IMR-90 (cell line): ENCODE measurements at regions not wholly inside any gene's neighbourhood (a gene's known extent, or its start where the extent isn't known, plus 50 kb on each side); places are given as distances from the start of the nearest gene placed in this dataset.

Source experiments
- ATAC-seq: fragments of 200-7000 bp; cut with Tn5 transposase; 2 replicates; pipeline ENCODE4 v1.9.1; 2020; ENCODE audit warnings: low read depth, mild to moderate bottlenecking, moderate library complexity
- BruUV-seq: library from RNA; stranded (reverse); fragments of 400-500 nt; replicated peaks from 2 replicates; lab custom pipeline; 2021; lab: Mats Ljungman, UMichigan
- CTCF ChIA-PET: fragments of 300-600 bp; formaldehyde crosslinking; extraction: SDS; loops from one replicate; lab custom pipeline; 2021; ENCODE audit warnings: antibody characterized with exemption; lab: Yijun Ruan, JAX
- POLR2A ChIA-PET: fragments of 300-600 bp; sonication (Branson Sonifier 250); formaldehyde crosslinking; loops from one replicate; lab custom pipeline; 2022; ENCODE audit warnings: antibody characterized with exemption; ENCODE audit not compliant: unreplicated experiment; lab: Charles Lee
- DNase-seq: peaks from one replicate; pipeline ENCODE4 v3.0.0; 2013
- H2AFZ ChIP-seq: replicated peaks from 2 replicates; pipeline ENCODE3; 2013; ENCODE audit warnings: low read length, mild to moderate bottlenecking; ENCODE audit not compliant: poor library complexity
- H2AK5ac ChIP-seq: 2 replicates; pipeline ENCODE4 v1.6.1; 2013; ENCODE audit warnings: low read depth, low read length, inconsistent platforms
- H2AK9ac ChIP-seq: replicated peaks from 2 replicates; pipeline ENCODE3; 2013; ENCODE audit warnings: mild to moderate bottlenecking, low read depth, low read length, moderate library complexity; ENCODE audit not compliant: poor library complexity
- H2BK120ac ChIP-seq: 2 replicates; pipeline ENCODE4 v1.6.1; 2013; ENCODE audit warnings: low read depth, low read length, inconsistent platforms
- H2BK15ac ChIP-seq: 3 replicates; pipeline ENCODE4 v1.6.1; 2013; ENCODE audit warnings: low read depth, low read length, inconsistent platforms
- H2BK20ac ChIP-seq: 2 replicates; pipeline ENCODE4 v1.6.1; 2013; ENCODE audit warnings: low read depth, mild to moderate bottlenecking, inconsistent platforms, low read length, moderate library complexity
- H2BK5ac ChIP-seq: 2 replicates; pipeline ENCODE4 v1.6.1; 2013; ENCODE audit warnings: mild to moderate bottlenecking, low read depth, low read length, inconsistent platforms; ENCODE audit not compliant: poor library complexity, severe bottlenecking
- H3K14ac ChIP-seq: replicated peaks from 2 replicates; pipeline ENCODE4 v1.6.1; 2013; ENCODE audit warnings: low read depth, low read length, inconsistent platforms
- H3K18ac ChIP-seq: 2 replicates; pipeline ENCODE4 v1.6.1; 2013; ENCODE audit warnings: low read depth, low read length, control low read depth
- H3K23ac ChIP-seq: 2 replicates; pipeline ENCODE4 v1.6.1; 2013; ENCODE audit warnings: low read depth, low read length, inconsistent platforms
- H3K27ac ChIP-seq: 2 replicates; pipeline ENCODE4 v1.5.1; 2013; ENCODE audit warnings: mild to moderate bottlenecking, control low read depth, low read length; ENCODE audit not compliant: insufficient read depth
- H3K27me3 ChIP-seq: 2 replicates; pipeline ENCODE4 v1.6.1; 2013; ENCODE audit warnings: low read length; ENCODE audit not compliant: control insufficient read depth, insufficient read depth
- H3K36me3 ChIP-seq: 2 replicates; pipeline ENCODE4 v1.6.1; 2013; ENCODE audit warnings: low read length, mixed read lengths; ENCODE audit not compliant: control insufficient read depth, insufficient read depth
- H3K4ac ChIP-seq: 2 replicates; pipeline ENCODE4 v1.6.1; 2013; ENCODE audit warnings: low read depth, low read length, inconsistent platforms
- H3K4me1 ChIP-seq: 2 replicates; pipeline ENCODE4 v1.6.1; 2013; ENCODE audit warnings: low read length, mixed read lengths; ENCODE audit not compliant: control insufficient read depth, insufficient read depth
- H3K4me2 ChIP-seq: 2 replicates; pipeline ENCODE4 v1.6.1; 2013; ENCODE audit warnings: low read depth, mild to moderate bottlenecking, control low read depth, low read length, moderate library complexity
- H3K4me3 ChIP-seq: 2 replicates; pipeline ENCODE4 v1.5.1; 2013; ENCODE audit warnings: low read depth, mild to moderate bottlenecking, control low read depth, low read length, moderate library complexity; ENCODE audit not compliant: insufficient read depth
- H3K56ac ChIP-seq: 2 replicates; pipeline ENCODE4 v1.6.1; 2013; ENCODE audit warnings: low read length, inconsistent platforms; ENCODE audit not compliant: insufficient read depth; ENCODE audit errors: extremely low read depth
- H3K79me1 ChIP-seq, 2 experiments: 2 replicates each; pipeline ENCODE4 v1.6.1; 2013; ENCODE audit warnings: low read length in 2 of 2, inconsistent platforms in 1 of 2, low read depth in 1 of 2
- H3K9ac ChIP-seq: 2 replicates; pipeline ENCODE4 v1.6.1; 2013; ENCODE audit warnings: low read depth, low read length, control low read depth
- H3K9me1 ChIP-seq: 2 replicates; pipeline ENCODE4 v1.6.1; 2013; ENCODE audit warnings: low read length, inconsistent platforms; ENCODE audit not compliant: insufficient read depth
- H3K9me3 ChIP-seq: 2 replicates; pipeline ENCODE4 v1.6.1; 2013; ENCODE audit warnings: low read length; ENCODE audit not compliant: control insufficient read depth, insufficient read depth
- H4K20me1 ChIP-seq: 2 replicates; pipeline ENCODE4 v1.6.1; 2013; ENCODE audit warnings: low read length, inconsistent platforms; ENCODE audit not compliant: insufficient read depth
- H4K5ac ChIP-seq: 2 replicates; pipeline ENCODE4 v1.6.1; 2013; ENCODE audit warnings: mild to moderate bottlenecking, low read depth, low read length, control low read depth
- H4K8ac ChIP-seq, 2 experiments: 2 replicates each; pipeline ENCODE4 v1.6.1; 2013; ENCODE audit warnings: low read depth in 2 of 2, low read length in 2 of 2, control low read depth in 1 of 2, inconsistent platforms in 1 of 2
- H4K91ac ChIP-seq: 2 replicates; pipeline ENCODE4 v1.6.1; 2013; ENCODE audit warnings: low read depth, low read length, inconsistent platforms; ENCODE audit not compliant: insufficient read depth
- BHLHE40 ChIP-seq: fragments of 150-350 bp; IDR thresholded peaks from 2 replicates; pipeline ENCODE4 v1.6.1; 2016; ENCODE audit warnings: mild to moderate bottlenecking, low read depth, low read length
- CEBPB ChIP-seq: IDR thresholded peaks from 2 replicates; pipeline ENCODE4 v1.6.1; 2012; ENCODE audit warnings: low read depth, low read length, improper control_type of control experiment
- CHD1 ChIP-seq: IDR thresholded peaks from 2 replicates; pipeline ENCODE4 v1.6.1; 2012; ENCODE audit warnings: low read depth, low read length, improper control_type of control experiment
- FOS ChIP-seq: fragments of 150-350 bp; IDR thresholded peaks from 2 replicates; pipeline ENCODE4 v1.6.1; 2016; ENCODE audit warnings: low read depth, low read length
- MAFK ChIP-seq: IDR thresholded peaks from 2 replicates; pipeline ENCODE4 v1.6.1; 2012; ENCODE audit warnings: low read depth, low read length, improper control_type of control experiment
- MAZ ChIP-seq: IDR thresholded peaks from 2 replicates; pipeline ENCODE4 v1.6.1; 2012; ENCODE audit warnings: low read depth, mild to moderate bottlenecking, low read length, improper control_type of control experiment, moderate library complexity, borderline replicate concordance
- MXI1 ChIP-seq: IDR thresholded peaks from 2 replicates; pipeline ENCODE4 v1.6.1; 2012; ENCODE audit warnings: low read depth, mild to moderate bottlenecking, low read length, moderate library complexity, borderline replicate concordance
- NFE2L2 ChIP-seq: fragments of 150-350 bp; IDR thresholded peaks from 2 replicates; pipeline ENCODE4 v1.6.1; 2016; ENCODE audit warnings: low read depth, mild to moderate bottlenecking, low read length
- POLR2A ChIP-seq: IDR thresholded peaks from 2 replicates; pipeline ENCODE4 v1.6.1; 2012; ENCODE audit warnings: mild to moderate bottlenecking, low read depth, low read length
- RAD21 ChIP-seq: IDR thresholded peaks from 2 replicates; pipeline ENCODE4 v1.6.1; 2012; ENCODE audit warnings: low read length, improper control_type of control experiment
- RCOR1 ChIP-seq: IDR thresholded peaks from 2 replicates; pipeline ENCODE4 v1.6.1; 2012; ENCODE audit warnings: mild to moderate bottlenecking, low read length, improper control_type of control experiment; ENCODE audit not compliant: insufficient replicate concordance
- RFX5 ChIP-seq: IDR thresholded peaks from 2 replicates; pipeline ENCODE4 v1.8.0; 2012; ENCODE audit warnings: low read depth, mild to moderate bottlenecking, low read length, moderate library complexity
- SMC3 ChIP-seq: fragments of 150-350 bp; IDR thresholded peaks from 2 replicates; pipeline ENCODE4 v1.6.1; 2016; ENCODE audit warnings: low read depth, mild to moderate bottlenecking, antibody characterized with exemption, low read length, moderate library complexity
- WGBS, 2 experiments: methylation state at CpG; one replicate each; pipeline versions ENCODE4 v1.1.5 to v1.1.7; 2013; ENCODE audit warnings: missing lambda C conversion rate in 2 of 2; ENCODE audit not compliant: insufficient read length in 1 of 2; ENCODE audit errors: extremely low coverage in 2 of 2; 5-methylcytosine and 5-hydroxymethylcytosine counted together
- dilution Hi-C: fragments of 300-500 bp; cut with HindIII; formaldehyde crosslinking; loops from one replicate; pipeline ENCODE4 v1.14.3; 2018; ENCODE audit warnings: low sequenced_read_pairs; ENCODE audit not compliant: unreplicated experiment
- in situ Hi-C: fragments of 300-500 bp; cut with MboI; formaldehyde crosslinking; loops from 3 replicates; pipeline ENCODE4 v1.14.3; 2019; ENCODE audit warnings: low sequenced_read_pairs, inconsistent platforms, mixed read lengths
- intact Hi-C: fragments of 100-400 bp; cut with micrococcal nuclease; formaldehyde crosslinking; loops from 2 replicates; pipeline ENCODE4 v1.10.0; 2022
- TF ChIP-seq, protein P1 (sequence below): fragments of 150-350 bp; IDR thresholded peaks from 2 replicates; pipeline ENCODE4 v1.6.1; 2017; ENCODE audit warnings: mild to moderate bottlenecking, antibody characterized with exemption, low read length, low read depth
- TF ChIP-seq, protein P2 (sequence below): fragments of 150-350 bp; IDR thresholded peaks from 2 replicates; pipeline ENCODE4 v1.6.1; 2016; ENCODE audit warnings: low read depth, mild to moderate bottlenecking, low read length, moderate library complexity, borderline replicate concordance
- TF ChIP-seq, protein P3 (sequence below): conservative IDR thresholded peaks from 2 replicates; pipeline ENCODE4 v1.5.1; 2012; ENCODE audit warnings: mild to moderate bottlenecking, low read depth, low read length, improper control_type of control experiment

DNA sequence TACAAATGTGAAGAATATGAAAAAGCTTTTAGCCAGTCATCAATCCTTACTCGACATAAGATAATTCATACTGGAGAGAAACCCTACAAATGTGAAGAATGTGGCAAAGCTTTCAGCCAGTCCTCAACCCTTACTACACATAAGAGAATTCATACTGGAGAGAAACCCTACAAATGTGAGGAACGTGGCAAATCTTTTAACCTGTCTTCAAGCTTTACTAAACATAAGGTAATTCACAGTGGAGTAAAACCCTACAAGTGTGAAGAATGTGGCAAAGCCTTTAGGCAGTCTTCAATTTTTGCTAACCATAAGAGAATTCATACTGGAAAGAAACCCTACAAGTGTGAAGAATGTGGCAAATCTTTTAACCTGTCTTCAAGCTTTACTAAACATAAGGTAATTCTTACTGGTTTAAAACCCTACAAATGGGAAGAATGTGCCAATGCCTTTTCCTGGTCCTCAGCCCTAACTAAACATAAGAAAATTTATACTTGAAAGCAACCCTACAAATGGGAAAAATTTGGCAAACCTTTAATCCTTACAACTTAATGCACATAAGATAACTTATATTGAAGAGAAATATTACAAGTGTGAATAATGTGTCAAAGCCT, 74.1 kb upstream of the ZNF681 start:
- Histone ChIP-seq H2AK5ac (no peak overlapping the region), H3K9me1 (no peaks in the 10 kb centered on the region), H4K5ac (no peak overlapping the region), H2BK5ac (no peak overlapping the region), H3K27ac (no peak overlapping the region), H2BK20ac (no peak overlapping the region), H3K18ac (no peak overlapping the region), H2AFZ (no peak overlapping the region), H3K27me3 (no peaks in the 10 kb centered on the region), H3K4ac (no peak overlapping the region), H2AK9ac (no peak overlapping the region), H3K4me1 (no peaks in the 10 kb centered on the region), H3K9me3 (peaks cover 9% of the 10 kb centered on the region), H3K56ac (no peak overlapping the region), H3K36me3 (no peaks in the 10 kb centered on the region), H4K20me1 (no peaks in the 10 kb centered on the region), H3K79me1 (no peaks in the 10 kb centered on the region), H3K9ac (no peak overlapping the region), H3K23ac (no peak overlapping the region), H2BK15ac (no peak overlapping the region), H3K4me2 (no peak overlapping the region), H2BK120ac (no peak overlapping the region), H3K14ac (no peak overlapping the region), H3K4me3 (no peak overlapping the region), H4K91ac (no peak overlapping the region), H4K8ac (no peak overlapping the region)
- no TSS peak for BruUV-seq
- no peak for ATAC-seq
- DNase-seq = no peak
- dilution Hi-C loops = no loop called here
- POLR2A ChIA-PET = no interaction called here
- in situ Hi-C loops = no loop called here
- CTCF ChIA-PET = no interaction called here
- intact Hi-C loops = no loop called here
- WGBS, 2 experiments = no CpG with 5 or more reads among the region's 2 CpGs
- TF ChIP-seq RFX5 (no peak), FOS (no peak), MAZ (no peak), CEBPB (no peak), CHD1 (no peak), POLR2A (no peak), MXI1 (no peak), RCOR1 (no peak), SMC3 (no peak), NFE2L2 (no peak), RAD21 (no peak), MAFK (no peak), BHLHE40 (no peak)
- TF ChIP-seq, protein P1, sequence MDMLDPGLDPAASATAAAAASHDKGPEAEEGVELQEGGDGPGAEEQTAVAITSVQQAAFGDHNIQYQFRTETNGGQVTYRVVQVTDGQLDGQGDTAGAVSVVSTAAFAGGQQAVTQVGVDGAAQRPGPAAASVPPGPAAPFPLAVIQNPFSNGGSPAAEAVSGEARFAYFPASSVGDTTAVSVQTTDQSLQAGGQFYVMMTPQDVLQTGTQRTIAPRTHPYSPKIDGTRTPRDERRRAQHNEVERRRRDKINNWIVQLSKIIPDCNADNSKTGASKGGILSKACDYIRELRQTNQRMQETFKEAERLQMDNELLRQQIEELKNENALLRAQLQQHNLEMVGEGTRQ = no peak
- TF ChIP-seq, protein P2, sequence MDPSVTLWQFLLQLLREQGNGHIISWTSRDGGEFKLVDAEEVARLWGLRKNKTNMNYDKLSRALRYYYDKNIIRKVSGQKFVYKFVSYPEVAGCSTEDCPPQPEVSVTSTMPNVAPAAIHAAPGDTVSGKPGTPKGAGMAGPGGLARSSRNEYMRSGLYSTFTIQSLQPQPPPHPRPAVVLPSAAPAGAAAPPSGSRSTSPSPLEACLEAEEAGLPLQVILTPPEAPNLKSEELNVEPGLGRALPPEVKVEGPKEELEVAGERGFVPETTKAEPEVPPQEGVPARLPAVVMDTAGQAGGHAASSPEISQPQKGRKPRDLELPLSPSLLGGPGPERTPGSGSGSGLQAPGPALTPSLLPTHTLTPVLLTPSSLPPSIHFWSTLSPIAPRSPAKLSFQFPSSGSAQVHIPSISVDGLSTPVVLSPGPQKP = no peak
- TF ChIP-seq, protein P3, sequence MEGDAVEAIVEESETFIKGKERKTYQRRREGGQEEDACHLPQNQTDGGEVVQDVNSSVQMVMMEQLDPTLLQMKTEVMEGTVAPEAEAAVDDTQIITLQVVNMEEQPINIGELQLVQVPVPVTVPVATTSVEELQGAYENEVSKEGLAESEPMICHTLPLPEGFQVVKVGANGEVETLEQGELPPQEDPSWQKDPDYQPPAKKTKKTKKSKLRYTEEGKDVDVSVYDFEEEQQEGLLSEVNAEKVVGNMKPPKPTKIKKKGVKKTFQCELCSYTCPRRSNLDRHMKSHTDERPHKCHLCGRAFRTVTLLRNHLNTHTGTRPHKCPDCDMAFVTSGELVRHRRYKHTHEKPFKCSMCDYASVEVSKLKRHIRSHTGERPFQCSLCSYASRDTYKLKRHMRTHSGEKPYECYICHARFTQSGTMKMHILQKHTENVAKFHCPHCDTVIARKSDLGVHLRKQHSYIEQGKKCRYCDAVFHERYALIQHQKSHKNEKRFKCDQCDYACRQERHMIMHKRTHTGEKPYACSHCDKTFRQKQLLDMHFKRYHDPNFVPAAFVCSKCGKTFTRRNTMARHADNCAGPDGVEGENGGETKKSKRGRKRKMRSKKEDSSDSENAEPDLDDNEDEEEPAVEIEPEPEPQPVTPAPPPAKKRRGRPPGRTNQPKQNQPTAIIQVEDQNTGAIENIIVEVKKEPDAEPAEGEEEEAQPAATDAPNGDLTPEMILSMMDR = no peak
